HepG2 (cell line): ENCODE measurements at regions not wholly inside any gene's neighbourhood (a gene's known extent, or its start where the extent isn't known, plus 50 kb on each side); places are given as distances from the start of the nearest gene placed in this dataset.

Source experiments
- STAT5B ChIP-seq: sonication (generic); formaldehyde crosslinking; IDR thresholded peaks from 2 replicates; pipeline ENCODE4 v1.4.0; 2020; ENCODE audit warnings: missing genetic modification reagents
- ZNF7 ChIP-seq: IDR thresholded peaks from 2 replicates; pipeline ENCODE4 v1.6.1; 2016; ENCODE audit warnings: missing biosample characterization, missing genetic modification reagents

GRCh38 chr10:85531706-85532105 lies 834.9 kb downstream of the GRID1 start:
- TF ChIP-seq ZNF7 (CRISPR knock-in tag) (no peak), STAT5B (no peak)
